HCT116 (cell line): ENCODE measurements at regions not wholly inside any gene's neighbourhood (a gene's known extent, or its start where the extent isn't known, plus 50 kb on each side); places are given as distances from the start of the nearest gene placed in this dataset.

Experiments
- CTCF ChIP-seq, 3 experiments: fragments of 200-600 bp in 1 of 3; sonication (generic) in 1 of 3; IDR thresholded peaks in 2 of 3; conservative IDR thresholded peaks in 1 of 3; 2 replicates each; pipeline ENCODE4 v1.5.1; 2012 to 2017; ENCODE audit warnings: low read depth in 2 of 3, low read length in 2 of 3, antibody characterized with exemption in 1 of 3, borderline replicate concordance in 1 of 3, control low read depth in 1 of 3, mild to moderate bottlenecking in 1 of 3, mixed read lengths in 1 of 3, mixed run types in 1 of 3, moderate library complexity in 1 of 3; ENCODE audit not compliant: insufficient read depth in 1 of 3
- YY1 ChIP-seq: IDR thresholded peaks from 2 replicates; pipeline ENCODE4 v1.6.1; 2011; ENCODE audit warnings: low read length, low read depth, moderate library complexity, mild to moderate bottlenecking; ENCODE audit not compliant: insufficient replicate concordance; ENCODE audit errors: extremely low read depth

GRCh38 chr3:34140616-34141015, 342.2 kb downstream of the PDCD6IP start:
- TF ChIP-seq CTCF (IDR thresholded peaks at IDR 0.05 in 2 of 3, conservative IDR thresholded peaks at IDR 0.05 in 1 of 3; ENCODE audit: borderline replicate concordance in 1 of 3, insufficient read depth in 1 of 3, low read depth in 2 of 3, low read length in 2 of 3): no peak
- TF ChIP-seq YY1: no peak
